MCF 10A (cell line): ENCODE measurements at regions not wholly inside any gene's neighbourhood (a gene's known extent, or its start where the extent isn't known, plus 50 kb on each side); places are given as distances from the start of the nearest gene placed in this dataset.

ENCODE experiments used
- BruUV-seq: library from RNA; stranded (reverse); fragments of 400-500 nt; replicated peaks from 2 replicates; lab custom pipeline; 2021; lab: Mats Ljungman, UMichigan
- CTCF ChIA-PET: fragments of 300-600 bp; sonication (Branson Sonifier 250); formaldehyde crosslinking; extraction: SDS; loops from one replicate; lab custom pipeline; 2021; ENCODE audit warnings: antibody characterized with exemption, inconsistent platforms; lab: Yijun Ruan, JAX
- POLR2A ChIA-PET: fragments of 300-600, 350-650 bp; sonication (Branson Sonifier 250); formaldehyde crosslinking; extraction: SDS; loops from one replicate; lab custom pipeline; 2020; ENCODE audit warnings: antibody characterized with exemption, inconsistent platforms; lab: Yijun Ruan, JAX
- DNase-seq: peaks from one replicate; pipeline ENCODE4 v3.0.0-alpha.2; 2018; ENCODE audit not compliant: unreplicated experiment
- H3K27ac Mint-ChIP-seq: one replicate; pipeline ENCODE4 v1.8.0; 2022; ENCODE audit warnings: mild to moderate bottlenecking, low read depth, mixed read lengths; ENCODE audit not compliant: unreplicated experiment
- H3K27me3 Mint-ChIP-seq: one replicate; pipeline ENCODE4 v1.8.0; 2022; ENCODE audit warnings: mixed read lengths; ENCODE audit not compliant: insufficient read depth, unreplicated experiment
- H3K36me3 Mint-ChIP-seq: one replicate; pipeline ENCODE4 v1.8.0; 2022; ENCODE audit warnings: mild to moderate bottlenecking, moderate library complexity, mixed read lengths; ENCODE audit not compliant: insufficient read depth, unreplicated experiment
- H3K4me1 Mint-ChIP-seq: one replicate; pipeline ENCODE4 v1.8.0; 2022; ENCODE audit warnings: mixed read lengths; ENCODE audit not compliant: insufficient read depth, unreplicated experiment
- H3K4me3 Mint-ChIP-seq: one replicate; pipeline ENCODE4 v1.8.0; 2022; ENCODE audit warnings: mild to moderate bottlenecking, moderate library complexity, mixed read lengths; ENCODE audit not compliant: unreplicated experiment
- H3K9me3 Mint-ChIP-seq: one replicate; pipeline ENCODE4 v1.8.0; 2022; ENCODE audit warnings: mixed read lengths; ENCODE audit not compliant: unreplicated experiment
- intact Hi-C: fragments of 100-400 bp; cut with micrococcal nuclease; formaldehyde crosslinking; loops from 2 replicates; pipeline ENCODE4 v1.14.1; 2022
- TF ChIP-seq, protein P1 (sequence below): fragments of 200-600 bp; IDR thresholded peaks from one replicate; pipeline ENCODE4 v1.8.0; 2022; ENCODE audit warnings: antibody characterized with exemption, mild to moderate bottlenecking; ENCODE audit not compliant: unreplicated experiment

DNA sequence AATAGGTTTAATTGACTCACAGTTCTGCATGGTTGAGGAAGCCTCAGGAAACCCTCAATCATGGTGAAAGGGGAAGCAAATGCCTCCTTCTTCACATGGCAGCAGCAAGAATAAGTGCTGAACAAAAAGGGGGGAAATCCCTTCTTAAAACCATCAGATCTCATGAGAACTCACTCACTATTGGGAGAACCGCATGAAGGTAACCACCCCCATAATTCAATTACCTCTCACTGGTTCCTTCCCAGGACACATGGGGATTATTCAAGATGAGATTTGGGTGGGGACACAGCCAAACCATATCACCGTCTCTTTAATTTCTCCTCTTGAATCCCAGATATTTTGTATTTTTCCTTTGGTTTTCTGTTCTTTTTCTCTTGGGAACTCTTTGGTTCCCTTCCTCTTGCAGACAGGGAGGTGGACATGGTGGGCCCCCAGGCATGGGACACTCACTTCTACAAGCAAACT, 223.6 kb downstream of the TBXT start:
- DNase-seq = no peak
- intact Hi-C loops = no loop called here
- TF ChIP-seq, protein P1, sequence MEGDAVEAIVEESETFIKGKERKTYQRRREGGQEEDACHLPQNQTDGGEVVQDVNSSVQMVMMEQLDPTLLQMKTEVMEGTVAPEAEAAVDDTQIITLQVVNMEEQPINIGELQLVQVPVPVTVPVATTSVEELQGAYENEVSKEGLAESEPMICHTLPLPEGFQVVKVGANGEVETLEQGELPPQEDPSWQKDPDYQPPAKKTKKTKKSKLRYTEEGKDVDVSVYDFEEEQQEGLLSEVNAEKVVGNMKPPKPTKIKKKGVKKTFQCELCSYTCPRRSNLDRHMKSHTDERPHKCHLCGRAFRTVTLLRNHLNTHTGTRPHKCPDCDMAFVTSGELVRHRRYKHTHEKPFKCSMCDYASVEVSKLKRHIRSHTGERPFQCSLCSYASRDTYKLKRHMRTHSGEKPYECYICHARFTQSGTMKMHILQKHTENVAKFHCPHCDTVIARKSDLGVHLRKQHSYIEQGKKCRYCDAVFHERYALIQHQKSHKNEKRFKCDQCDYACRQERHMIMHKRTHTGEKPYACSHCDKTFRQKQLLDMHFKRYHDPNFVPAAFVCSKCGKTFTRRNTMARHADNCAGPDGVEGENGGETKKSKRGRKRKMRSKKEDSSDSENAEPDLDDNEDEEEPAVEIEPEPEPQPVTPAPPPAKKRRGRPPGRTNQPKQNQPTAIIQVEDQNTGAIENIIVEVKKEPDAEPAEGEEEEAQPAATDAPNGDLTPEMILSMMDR = no peak
- Mint-ChIP-seq H3K9me3 (peaks cover 9% of the 10 kb centered on the region), H3K27ac (no peak overlapping the region), H3K36me3 (no peaks in the 10 kb centered on the region), H3K4me3 (no peak overlapping the region), H3K27me3 (no peaks in the 10 kb centered on the region), H3K4me1 (no peaks in the 10 kb centered on the region)
- BruUV-seq = no TSS peak
- CTCF ChIA-PET = no interaction called here
- POLR2A ChIA-PET = no interaction called here

DNA sequence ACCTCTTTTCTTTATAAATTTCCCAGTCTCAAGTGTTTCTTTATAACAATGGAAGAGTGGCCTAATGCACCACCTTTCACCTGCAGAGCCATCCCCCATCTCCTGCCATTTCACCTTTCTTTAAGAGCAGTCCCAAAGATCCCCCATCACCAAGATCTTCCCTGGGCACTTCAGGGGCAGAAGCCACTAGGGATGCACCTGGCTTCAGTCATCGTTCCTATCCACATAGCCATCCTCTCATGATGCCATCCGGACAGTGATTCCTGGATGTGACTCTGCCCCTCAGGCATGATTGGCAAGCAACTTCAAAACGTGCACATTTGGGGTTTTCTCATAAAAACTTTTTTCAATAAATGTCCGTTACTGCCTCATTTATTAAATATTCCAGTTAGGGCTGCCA, 225.9 kb downstream of the TBXT start:
- no TSS peak for BruUV-seq
- H3K27ac Mint-ChIP-seq = no peak overlapping the region
- H3K4me1 Mint-ChIP-seq = no peaks in the 10 kb centered on the region
- H3K27me3 Mint-ChIP-seq = no peaks in the 10 kb centered on the region
- no peak overlapping the region for H3K4me3 Mint-ChIP-seq
- H3K9me3 Mint-ChIP-seq = peaks cover 9% of the 10 kb centered on the region
- CTCF ChIA-PET = no interaction called here
- intact Hi-C loops = no loop called here
- no peaks in the 10 kb centered on the region for H3K36me3 Mint-ChIP-seq
- DNase-seq = no peak
- POLR2A ChIA-PET = no interaction called here
- TF ChIP-seq, protein P1 = no peak

DNA sequence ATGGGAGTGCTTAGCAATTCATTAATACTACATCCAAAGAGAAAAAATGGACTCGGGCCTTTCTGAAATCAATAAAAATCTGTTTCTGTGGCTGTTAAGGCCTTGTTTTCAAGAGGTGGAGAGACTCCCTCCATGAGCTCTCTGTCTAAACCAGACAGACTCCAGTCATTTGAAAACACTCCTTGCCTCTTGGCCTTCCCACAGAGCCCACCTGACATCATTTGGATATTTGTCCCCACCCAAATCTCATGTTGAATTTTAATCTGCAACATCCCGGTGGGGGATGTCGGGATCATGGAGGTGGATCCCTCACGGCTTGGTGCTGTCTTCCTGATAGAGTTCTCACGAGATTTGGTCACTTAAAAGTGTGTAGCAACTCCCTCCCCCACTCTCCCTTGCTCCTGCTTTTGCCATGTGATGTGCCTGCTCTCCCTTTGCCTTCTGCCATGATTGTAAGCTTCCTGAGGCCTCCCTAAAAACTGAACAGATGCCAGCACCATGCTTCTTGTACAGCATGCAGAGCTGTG, 226.3 kb downstream of the TBXT start:
- ChIA-PET CTCF (interaction anchor here (1.0 kb wide), 1 partner anchor 91 kb away, joined by 4 read pairs; no protein-coding TSS in a partner anchor), POLR2A (no interaction called here)
- no peaks in the 10 kb centered on the region for H3K36me3 Mint-ChIP-seq
- no peak overlapping the region for H3K27ac Mint-ChIP-seq
- intact Hi-C loops = no loop called here
- DNase-seq = no peak
- peaks cover 4% of the 10 kb centered on the region for H3K27me3 Mint-ChIP-seq
- no TSS peak for BruUV-seq
- peaks cover 10% of the 10 kb centered on the region for H3K9me3 Mint-ChIP-seq
- H3K4me1 Mint-ChIP-seq = no peaks in the 10 kb centered on the region
- no peak overlapping the region for H3K4me3 Mint-ChIP-seq
- TF ChIP-seq, protein P1 = no peak

DNA sequence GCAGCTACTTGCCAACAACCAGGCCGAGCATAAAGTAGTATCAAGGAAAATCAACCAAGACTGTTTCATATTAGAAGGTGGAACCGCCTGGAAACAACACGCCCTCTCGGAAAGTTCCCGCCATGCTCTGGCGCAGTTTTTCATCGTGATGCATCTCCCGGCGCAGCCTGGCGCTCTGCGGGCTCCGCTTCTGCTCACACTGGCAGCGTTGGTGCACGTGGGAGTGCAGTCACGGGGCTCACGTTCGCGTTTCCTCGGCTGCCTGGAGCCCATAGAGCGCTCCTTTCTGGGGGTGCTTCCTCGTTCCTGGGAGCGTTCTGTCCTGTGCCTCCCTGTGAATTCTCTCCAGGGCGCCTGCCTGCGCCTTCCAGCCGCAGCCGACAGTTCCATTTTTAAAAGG, 227.3 kb downstream of the TBXT start:
- no TSS peak for BruUV-seq
- Mint-ChIP-seq H3K36me3 (no peaks in the 10 kb centered on the region), H3K4me3 (no peak overlapping the region), H3K9me3 (peaks cover 18% of the 10 kb centered on the region), H3K27ac (no peak overlapping the region), H3K27me3 (peaks cover 14% of the 10 kb centered on the region), H3K4me1 (no peaks in the 10 kb centered on the region)
- intact Hi-C loops = no loop called here
- no peak for DNase-seq
- ChIA-PET POLR2A (no interaction called here), CTCF (interaction anchor here (1.0 kb wide), 1 partner anchor 92 kb away, joined by 4 read pairs; no protein-coding TSS in a partner anchor)
- TF ChIP-seq, protein P1 = no peak
